ENCODE measurements at regions not wholly inside any gene's neighbourhood (a gene's known extent, or its start where the extent isn't known, plus 50 kb on each side); places are given as distances from the start of the nearest gene placed in this dataset.
"Not testable (repeated sequence)": the region's sequence is repeated elsewhere in the genome, so short reads cannot be mapped to it uniquely, and the experiment has no call there.

DNA sequence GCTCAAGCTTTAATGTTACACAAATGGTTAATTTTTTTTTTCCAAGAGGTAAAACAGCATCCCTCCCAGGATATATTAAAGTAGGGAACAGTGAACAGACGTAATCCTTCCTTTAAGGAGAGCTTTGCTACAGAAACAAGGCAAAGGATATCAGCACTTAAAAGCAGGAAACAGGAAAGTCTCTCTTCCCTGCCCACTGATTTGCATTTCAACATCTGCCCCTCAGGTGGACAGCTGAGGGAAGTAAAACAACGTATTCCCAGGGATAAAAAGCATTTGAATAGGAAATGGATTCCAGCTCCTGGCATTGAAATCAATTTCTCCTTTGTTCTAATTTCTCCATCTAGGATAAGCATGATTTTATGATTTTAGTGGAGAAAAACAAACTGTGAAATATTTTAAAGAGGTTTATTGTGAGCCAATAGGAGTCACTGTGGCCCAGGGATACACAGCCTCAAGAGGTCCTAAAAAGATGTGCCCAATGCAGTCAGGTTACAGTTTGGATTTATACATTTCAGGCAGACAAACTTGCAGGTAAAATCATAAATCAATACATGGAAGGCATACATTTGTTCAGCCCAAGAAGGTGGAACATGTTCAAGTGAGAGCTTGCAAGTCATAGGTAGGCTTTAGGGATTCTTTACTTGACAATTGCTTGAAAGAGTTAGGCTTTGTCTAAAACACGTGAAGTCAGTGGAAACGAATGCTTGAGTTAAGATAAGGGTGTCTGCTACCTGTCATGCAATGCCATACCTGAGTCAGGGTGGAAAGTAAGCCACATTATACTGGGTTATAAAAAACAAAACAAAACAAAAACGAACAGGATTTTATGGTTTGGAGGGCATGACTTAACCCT, 286.2 kb upstream of the VWC2 start:
- no peak for DNase-seq

DNA sequence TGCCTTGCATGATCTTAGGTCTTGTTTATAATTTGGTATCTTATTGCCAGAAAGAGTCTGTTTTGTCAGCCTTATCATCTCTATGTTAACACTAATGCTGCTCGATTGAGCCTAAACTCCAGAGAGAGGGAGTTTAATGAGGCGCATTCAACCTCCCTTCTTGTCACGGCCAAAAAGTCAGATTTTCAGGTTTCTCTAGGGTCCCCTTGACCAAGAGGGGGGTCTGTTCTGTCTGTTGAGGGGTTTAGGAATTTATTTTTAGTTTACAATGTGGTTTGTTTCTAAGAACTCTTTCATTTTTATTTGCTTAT, 285.7 kb upstream of the VWC2 start:
- DNase-seq: no peak

DNA sequence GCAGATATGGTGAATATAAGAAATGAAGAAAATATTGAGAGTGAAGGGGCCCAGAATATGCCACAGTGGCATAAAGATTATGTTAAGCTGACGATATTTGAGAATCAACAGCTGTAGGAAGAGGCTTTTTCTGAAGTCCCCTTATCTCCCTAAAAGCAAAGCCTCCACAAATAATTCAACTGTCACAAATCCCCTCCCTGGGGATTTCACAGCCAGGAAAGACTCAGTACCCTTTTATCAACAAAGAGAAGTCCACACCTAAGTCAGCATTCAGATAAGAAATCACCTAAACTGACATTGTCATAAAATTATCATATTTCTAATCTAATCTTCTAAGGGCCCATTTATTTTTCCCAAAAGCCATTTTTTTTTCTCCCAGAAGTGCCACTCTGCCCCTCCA, 284.9 kb upstream of the VWC2 start:
- DNase-seq: no peak

DNA sequence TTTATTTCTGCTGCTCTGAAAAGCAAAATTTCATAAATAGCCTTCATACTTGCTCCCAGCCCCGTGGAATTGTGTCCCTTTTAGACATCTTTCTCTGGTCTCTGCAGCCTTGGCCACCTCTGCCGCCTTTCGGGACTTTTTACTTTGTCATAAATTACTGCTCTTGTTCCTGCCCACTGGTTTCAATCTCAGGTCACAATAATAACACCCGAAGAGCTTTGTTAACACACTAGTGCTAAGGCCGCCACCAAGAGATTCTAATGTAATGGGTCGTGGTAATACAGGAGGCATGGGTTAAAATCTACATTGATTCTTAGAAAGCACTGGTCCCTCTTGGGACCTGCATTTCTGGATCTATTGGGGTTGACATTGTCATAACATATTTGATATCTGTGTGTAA, 276.0 kb upstream of the VWC2 start:
- DNase-seq: no peak

- DNase-seq: no peak
Measured at GRCh38 chr7:49500741-49501140, 272.7 kb upstream of the VWC2 start.

DNA sequence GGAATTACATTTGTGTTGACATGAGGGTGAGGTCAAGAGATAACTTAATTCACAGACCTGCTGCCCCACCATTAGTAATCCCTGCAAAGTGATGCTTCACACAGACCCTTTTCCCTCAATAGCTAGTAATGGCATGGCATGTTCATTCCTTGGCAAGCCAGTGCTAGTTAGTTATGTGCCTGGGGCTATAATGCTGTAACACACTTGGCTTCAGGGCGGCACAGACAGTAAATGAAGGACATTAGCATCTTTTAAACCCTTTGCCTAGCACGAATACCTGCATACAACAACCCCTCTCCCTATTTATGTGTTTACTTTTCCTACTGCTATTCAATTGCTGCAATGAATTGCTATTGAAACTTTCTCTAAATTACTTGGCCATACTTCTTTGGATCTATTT, 266.2 kb upstream of the VWC2 start:
- not testable (repeated sequence) for DNase-seq

DNA sequence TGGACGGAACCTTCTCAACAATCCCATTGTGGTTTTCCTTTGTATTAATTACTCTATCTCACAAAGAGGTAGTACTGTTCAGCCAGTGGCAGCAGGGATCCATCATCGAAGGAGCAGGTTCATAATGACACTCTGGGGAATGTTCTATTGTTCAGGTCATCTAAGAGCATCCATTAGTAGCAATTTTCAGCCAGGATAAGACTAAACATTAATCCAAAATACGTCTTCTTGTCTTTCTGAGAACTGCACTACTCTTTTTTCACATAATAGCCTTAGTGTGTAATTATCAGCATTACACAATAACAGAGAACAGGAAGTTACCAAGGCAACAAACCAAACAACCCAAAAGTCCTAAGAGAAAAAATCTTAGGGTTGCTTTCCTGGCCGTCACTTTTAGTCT, 259.5 kb upstream of the VWC2 start:
- no peak for DNase-seq

DNA sequence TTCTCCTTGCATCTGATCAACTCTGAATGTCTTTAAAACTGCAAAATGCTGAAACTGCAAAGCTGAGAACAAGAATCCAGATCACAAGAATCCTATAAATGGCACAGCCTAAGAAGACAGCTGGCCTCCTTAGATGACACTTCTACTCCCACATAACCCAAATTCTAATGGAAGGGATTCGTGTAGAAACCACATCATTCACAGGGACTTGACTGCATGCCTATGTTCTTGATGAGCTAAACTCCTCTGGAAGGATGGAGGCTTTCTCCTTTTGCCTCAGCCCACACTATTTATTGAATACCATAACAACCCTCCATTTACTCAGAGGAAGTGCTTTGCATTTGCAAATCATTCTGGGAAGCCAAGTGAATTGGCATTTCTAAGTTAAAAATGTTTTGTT, 252.5 kb upstream of the VWC2 start:
- DNase-seq: no peak

- DNase-seq: no peak
Measured at GRCh38 chr7:49522111-49522510, 251.3 kb upstream of the VWC2 start.

GRCh38 chr7:49523870-49524269, 249.6 kb upstream of the VWC2 start:
- DNase-seq: no peak

- no peak for DNase-seq
Measured at GRCh38 chr7:49527182-49527581, 246.3 kb upstream of the VWC2 start.

GRCh38 chr7:49530481-49530880, 243.0 kb upstream of the VWC2 start:
- DNase-seq: no peak

GRCh38 chr7:49563693-49564378, 209.6 kb upstream of the VWC2 start:
- DNase-seq: no peak

- DNase-seq: no peak
Measured at GRCh38 chr7:49564379-49564714, 209.1 kb upstream of the VWC2 start.

GRCh38 chr7:49577576-49577975, 195.9 kb upstream of the VWC2 start:
- DNase-seq: no peak

DNA sequence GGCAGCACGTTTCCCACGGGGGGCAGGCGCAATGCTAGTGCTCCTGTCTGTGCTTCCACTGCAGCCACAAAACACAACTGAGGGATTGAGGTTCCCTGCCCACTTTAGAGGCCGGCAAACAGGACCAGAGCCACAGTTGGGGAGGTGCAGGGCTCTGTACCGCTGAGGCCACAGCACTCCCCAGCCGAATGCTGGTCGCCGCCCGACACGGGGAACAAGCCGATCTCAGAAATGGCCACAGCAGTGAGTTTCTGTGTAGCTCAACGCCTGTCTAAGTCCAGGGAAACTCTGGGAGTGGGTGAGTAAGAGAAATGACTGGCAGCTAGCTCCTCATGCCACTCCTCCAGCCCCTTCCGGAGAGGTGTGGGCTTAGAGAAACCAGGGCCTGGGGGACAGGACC, 194.0 kb upstream of the VWC2 start:
- no peak for DNase-seq

DNA sequence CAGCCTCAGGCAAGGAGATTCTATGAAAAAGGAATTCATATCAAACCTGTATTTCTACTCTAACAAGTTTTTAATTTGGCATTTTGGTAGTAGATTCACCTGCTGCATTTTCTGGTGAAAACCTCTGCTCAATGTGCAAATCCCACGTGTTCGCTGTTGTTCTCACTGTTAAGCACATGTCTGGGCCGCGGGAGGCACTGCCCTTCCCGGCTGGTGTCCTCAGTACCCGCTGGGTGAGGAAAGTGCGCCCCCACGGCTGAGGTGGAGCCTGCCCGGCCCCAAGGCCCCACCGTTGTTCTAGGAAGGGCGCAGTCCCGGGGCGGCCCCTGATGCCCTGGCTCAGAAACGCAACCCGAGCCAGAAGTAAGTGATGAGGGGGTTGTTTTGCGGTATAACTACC, 193.4 kb upstream of the VWC2 start:
- DNase-seq: no peak

GRCh38 chr7:49580761-49581160, 192.7 kb upstream of the VWC2 start:
- DNase-seq: no peak

DNA sequence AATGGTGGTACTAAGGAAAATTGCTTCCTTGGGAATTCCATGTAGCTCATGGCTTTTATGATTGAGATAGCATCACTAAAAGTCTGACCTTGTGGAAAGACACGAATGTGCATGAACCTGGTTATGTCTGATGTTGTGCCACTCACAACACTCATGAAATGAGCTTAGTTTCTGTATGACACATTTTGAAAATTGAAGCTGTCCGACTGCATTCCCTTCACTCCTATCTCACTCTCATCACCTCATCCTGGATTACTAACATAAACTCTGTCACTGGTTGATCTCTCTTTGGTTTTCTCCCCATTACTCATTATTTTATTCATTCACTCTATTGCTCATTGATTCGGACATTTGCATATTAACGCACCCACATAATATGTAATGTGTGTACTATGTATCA, 190.0 kb upstream of the VWC2 start:
- no peak for DNase-seq

DNA sequence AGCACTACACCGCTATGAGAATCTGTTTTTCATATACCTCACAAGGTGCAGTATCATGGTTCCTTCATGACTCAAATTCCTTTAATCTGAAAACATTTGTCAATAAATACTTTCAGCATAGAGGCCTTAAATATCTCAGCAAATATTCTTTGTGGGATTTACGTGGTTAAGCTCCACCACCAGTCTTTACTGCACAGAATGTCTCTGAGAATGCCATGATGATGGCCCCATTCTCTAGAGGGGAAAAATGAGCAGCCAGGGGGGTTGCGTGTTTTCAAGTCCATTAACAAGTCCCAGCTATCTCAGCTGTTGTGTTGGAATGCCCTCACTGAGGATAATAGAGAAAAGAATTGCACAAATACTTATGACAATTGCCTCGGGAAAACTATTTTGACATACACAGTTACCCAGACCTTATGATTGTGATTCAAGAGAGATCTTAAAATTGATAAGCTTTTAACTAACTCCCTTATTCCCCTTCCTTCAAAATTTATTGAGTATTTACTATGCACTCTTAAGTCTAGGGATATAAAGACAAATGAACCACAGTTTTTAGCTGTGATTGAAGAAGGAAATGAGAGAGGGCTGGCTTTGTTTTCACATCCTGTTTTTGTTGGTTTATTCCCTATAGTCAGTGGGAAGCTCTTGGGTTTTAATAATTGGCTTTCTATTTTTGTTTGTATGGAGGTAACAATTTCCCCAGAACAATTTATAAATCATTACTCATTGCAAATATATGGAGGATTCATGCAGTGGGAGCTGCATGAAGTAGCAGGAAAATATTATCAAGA, 176.5 kb upstream of the VWC2 start:
- DNase-seq: no peak

DNA sequence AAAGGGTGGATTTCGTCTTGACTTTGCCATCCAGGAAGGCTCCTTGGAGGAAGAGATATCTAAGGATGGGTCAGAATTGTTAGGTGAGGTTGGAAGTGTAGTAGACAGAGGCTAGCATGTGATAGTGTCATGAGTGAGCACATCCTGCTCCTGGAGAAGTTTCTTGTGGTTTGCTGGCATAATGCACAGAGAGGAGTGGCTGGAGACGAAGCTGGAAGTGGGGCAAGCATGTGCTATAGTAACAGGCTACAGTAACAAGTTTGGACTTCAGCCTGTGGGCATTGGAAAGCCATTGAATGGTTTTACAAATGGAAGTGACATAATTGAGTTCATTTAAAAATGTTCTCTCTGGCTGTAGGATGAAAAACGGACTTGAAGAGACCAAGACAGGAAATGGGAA, 175.6 kb upstream of the VWC2 start:
- no peak for DNase-seq

DNA sequence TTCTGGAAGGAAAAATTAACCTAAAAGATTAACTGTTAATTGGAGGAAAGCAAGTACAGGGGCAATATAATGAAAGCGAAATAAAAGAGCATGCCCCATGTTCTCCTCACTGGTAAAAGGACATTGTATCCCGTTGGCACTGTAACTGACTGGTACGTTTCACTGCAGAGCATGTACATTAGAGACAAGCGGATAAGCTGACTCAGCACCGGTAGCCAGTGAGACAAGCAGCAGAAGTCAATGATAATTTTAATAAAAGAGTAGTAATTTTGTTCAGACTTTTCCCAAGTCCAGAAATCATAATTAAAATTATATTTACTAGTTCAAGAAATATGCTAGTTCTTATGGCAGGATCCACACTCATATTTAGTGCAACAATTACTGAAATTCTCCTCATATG, 161.5 kb upstream of the VWC2 start:
- DNase-seq: no peak

DNA sequence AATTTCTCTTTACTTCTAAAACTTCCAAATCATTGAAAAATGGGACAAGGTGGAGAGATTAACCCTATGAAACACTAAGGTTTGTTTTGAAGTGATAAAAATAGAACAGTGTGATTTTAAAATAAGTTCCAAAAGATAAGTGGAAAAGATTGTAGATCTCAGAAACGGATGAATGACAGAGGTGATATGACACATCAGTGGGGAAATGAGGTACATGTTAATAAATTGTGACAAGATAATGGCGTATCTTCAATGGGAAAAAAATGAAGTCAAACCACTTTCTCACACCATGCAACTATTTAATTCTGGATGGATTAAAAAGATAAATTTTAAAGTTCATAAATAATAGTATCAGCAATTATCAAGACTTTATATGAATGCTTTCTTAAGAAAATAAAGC, 159.7 kb upstream of the VWC2 start:
- no peak for DNase-seq

DNA sequence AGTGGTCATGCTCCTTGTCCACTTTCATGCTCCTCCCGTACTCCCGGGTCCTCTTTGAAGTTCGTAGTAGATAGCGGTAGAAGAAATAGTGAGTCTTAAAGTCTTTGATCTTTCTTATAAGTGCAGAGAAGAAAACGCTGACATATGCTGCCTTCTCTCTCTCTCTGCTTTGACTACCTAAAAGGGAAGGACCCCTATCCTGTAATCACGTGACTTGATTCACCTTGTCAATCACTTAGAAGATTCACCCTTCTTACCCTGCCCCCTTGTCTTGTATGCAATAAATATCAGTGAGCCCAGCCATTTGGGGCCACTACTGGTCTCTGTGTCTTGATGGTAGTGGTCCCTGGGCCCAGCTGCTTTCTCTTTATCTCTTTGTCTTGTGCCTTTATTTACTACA, 158.5 kb upstream of the VWC2 start:
- not testable (repeated sequence) for DNase-seq
